ENCODE measurements at regions not wholly inside any gene's neighbourhood (a gene's known extent, or its start where the extent isn't known, plus 50 kb on each side); places are given as distances from the start of the nearest gene placed in this dataset.

- H3K27me3 ChIP-seq (ENCODE audit: insufficient read depth, low read length): peaks cover 3% of the 10 kb centered on the region
- H3K79me2 ChIP-seq (ENCODE audit: insufficient read depth, low read length): no peaks in the 10 kb centered on the region
- H3K4me1 ChIP-seq (ENCODE audit: insufficient read depth, low read length): no peaks in the 10 kb centered on the region
- no peak overlapping the region for H3K4me2 ChIP-seq (ENCODE audit: insufficient read depth, low read length)
- no peak overlapping the region for H3K4me3 ChIP-seq (ENCODE audit: insufficient read depth, low read length)
- no peaks in the 10 kb centered on the region for H3K36me3 ChIP-seq (ENCODE audit: insufficient read depth, low read length)
- DNase-seq (ENCODE audit: insufficient read length, low spot score, missing footprints): no peak
- no peak overlapping the region for H3K27ac ChIP-seq (ENCODE audit: low read depth, low read length)
- H3K9me3 ChIP-seq (ENCODE audit: low read depth, low read length): no peaks in the 10 kb centered on the region
- H4K20me1 ChIP-seq (ENCODE audit: insufficient read depth, low read length): no peaks in the 10 kb centered on the region
- no peak for TF ChIP-seq CTCF (IDR thresholded peaks at IDR 0.05; ENCODE audit: extremely low read depth, low read depth, low read length)
- H2AFZ ChIP-seq (ENCODE audit: low read length): no peak overlapping the region
Observed at GRCh38 chr2:198252472-198252871, 448.1 kb downstream of the PLCL1 start.

DNA sequence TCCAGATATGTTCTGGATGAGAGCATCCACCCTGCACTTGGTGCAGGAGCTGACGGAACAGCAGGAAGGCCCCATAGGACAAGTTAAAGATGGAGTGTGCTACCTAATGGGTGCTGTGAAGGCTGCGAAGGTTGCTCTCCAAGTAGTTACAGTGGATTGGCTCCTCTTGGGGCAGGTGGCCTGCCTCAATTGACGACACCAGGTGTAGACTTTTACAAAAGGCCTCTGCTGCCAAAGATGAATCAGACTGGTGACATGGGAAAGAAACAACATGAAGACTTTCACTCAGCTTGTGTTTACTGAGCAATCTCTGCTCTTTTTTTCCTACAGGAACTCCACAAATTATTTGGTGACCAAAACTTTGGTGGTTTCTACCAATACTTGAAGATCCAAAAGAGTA, 437.7 kb downstream of the PLCL1 start:
- Histone ChIP-seq H3K79me2 (ENCODE audit: insufficient read depth, low read length) (no peaks in the 10 kb centered on the region), H3K36me3 (ENCODE audit: insufficient read depth, low read length) (no peaks in the 10 kb centered on the region), H3K9me3 (ENCODE audit: low read depth, low read length) (no peaks in the 10 kb centered on the region), H3K4me1 (ENCODE audit: insufficient read depth, low read length) (no peaks in the 10 kb centered on the region), H3K4me3 (ENCODE audit: insufficient read depth, low read length) (no peak overlapping the region), H3K27me3 (ENCODE audit: insufficient read depth, low read length) (no peaks in the 10 kb centered on the region), H3K27ac (ENCODE audit: low read depth, low read length) (no peak overlapping the region), H4K20me1 (ENCODE audit: insufficient read depth, low read length) (no peaks in the 10 kb centered on the region), H3K4me2 (ENCODE audit: insufficient read depth, low read length) (no peak overlapping the region), H2AFZ (ENCODE audit: low read length) (no peak overlapping the region)
- no peak for TF ChIP-seq CTCF (IDR thresholded peaks at IDR 0.05; ENCODE audit: extremely low read depth, low read depth, low read length)
- no peak for DNase-seq (ENCODE audit: insufficient read length, low spot score, missing footprints)

GRCh38 chr2:198238429-198238828, 434.0 kb downstream of the PLCL1 start:
- Histone ChIP-seq H3K4me2 (ENCODE audit: insufficient read depth, low read length) (no peak overlapping the region), H2AFZ (ENCODE audit: low read length) (no peak overlapping the region), H3K4me1 (ENCODE audit: insufficient read depth, low read length) (no peaks in the 10 kb centered on the region), H3K9me3 (ENCODE audit: low read depth, low read length) (no peaks in the 10 kb centered on the region), H3K4me3 (ENCODE audit: insufficient read depth, low read length) (no peak overlapping the region), H3K36me3 (ENCODE audit: insufficient read depth, low read length) (no peaks in the 10 kb centered on the region), H3K27me3 (ENCODE audit: insufficient read depth, low read length) (no peaks in the 10 kb centered on the region), H3K27ac (ENCODE audit: low read depth, low read length) (no peak overlapping the region), H3K79me2 (ENCODE audit: insufficient read depth, low read length) (no peaks in the 10 kb centered on the region), H4K20me1 (ENCODE audit: insufficient read depth, low read length) (no peaks in the 10 kb centered on the region)
- TF ChIP-seq CTCF (IDR thresholded peaks at IDR 0.05; ENCODE audit: extremely low read depth, low read depth, low read length): no peak
- DNase-seq (ENCODE audit: insufficient read length, low spot score, missing footprints): no peak

DNA sequence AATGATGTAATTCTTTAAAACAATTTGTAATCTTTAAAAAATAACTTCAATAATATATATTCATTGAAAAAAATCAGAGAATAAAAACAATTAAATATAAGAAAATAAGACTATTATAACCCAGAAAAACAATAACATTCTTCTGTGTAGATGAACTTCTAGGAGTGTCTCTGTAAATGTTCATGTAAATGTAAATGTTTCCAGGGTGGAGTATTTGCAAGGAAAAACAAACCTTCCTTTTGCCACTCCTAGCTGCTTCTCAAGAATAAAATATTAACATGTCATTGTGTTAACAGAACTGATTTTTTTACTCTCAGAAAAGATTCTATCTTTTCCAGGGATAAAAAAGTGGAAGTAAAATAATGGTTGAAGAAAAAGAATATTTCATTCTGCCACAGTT, 431.9 kb downstream of the PLCL1 start:
- no peak for DNase-seq (ENCODE audit: insufficient read length, low spot score, missing footprints)
- Histone ChIP-seq H3K4me2 (ENCODE audit: insufficient read depth, low read length) (no peak overlapping the region), H3K4me1 (ENCODE audit: insufficient read depth, low read length) (no peaks in the 10 kb centered on the region), H3K27me3 (ENCODE audit: insufficient read depth, low read length) (no peaks in the 10 kb centered on the region), H4K20me1 (ENCODE audit: insufficient read depth, low read length) (no peaks in the 10 kb centered on the region), H3K36me3 (ENCODE audit: insufficient read depth, low read length) (no peaks in the 10 kb centered on the region), H3K9me3 (ENCODE audit: low read depth, low read length) (no peaks in the 10 kb centered on the region), H2AFZ (ENCODE audit: low read length) (no peak overlapping the region), H3K4me3 (ENCODE audit: insufficient read depth, low read length) (no peak overlapping the region), H3K79me2 (ENCODE audit: insufficient read depth, low read length) (no peaks in the 10 kb centered on the region), H3K27ac (ENCODE audit: low read depth, low read length) (no peak overlapping the region)
- TF ChIP-seq CTCF (IDR thresholded peaks at IDR 0.05; ENCODE audit: extremely low read depth, low read depth, low read length): no peak
